SU-DHL-6 (cell line): ENCODE measurements at regions not wholly inside any gene's neighbourhood (a gene's known extent, or its start where the extent isn't known, plus 50 kb on each side); places are given as distances from the start of the nearest gene placed in this dataset.

Source experiments
- H2AFZ ChIP-seq: fragments of 200-600 bp; sonication (generic); 2 replicates; pipeline ENCODE4 v1.6.1; 2014; ENCODE audit warnings: low read depth, mild to moderate bottlenecking, moderate library complexity, mixed read lengths, antibody characterized with exemption, low read length; ENCODE audit not compliant: severe bottlenecking
- H3F3A ChIP-seq: fragments of 200-600 bp; shearing (Covaris generic); 2 replicates; pipeline ENCODE4 v1.6.0; 2016; ENCODE audit warnings: antibody characterized with exemption, mild to moderate bottlenecking; ENCODE audit not compliant: insufficient read depth
- H3K27ac ChIP-seq: fragments of 200-600 bp; sonication (generic); 2 replicates; pipeline ENCODE4 v1.5.1; 2016; ENCODE audit warnings: low read depth, mild to moderate bottlenecking, low read length, moderate library complexity, mixed read lengths
- H3K27me3 ChIP-seq: fragments of 200-600 bp; sonication (generic), shearing (Covaris generic); 2 replicates; pipeline ENCODE4 v1.6.0; 2014; ENCODE audit warnings: mild to moderate bottlenecking, low read length
- H3K36me3 ChIP-seq: fragments of 200-600 bp; sonication (generic); 2 replicates; pipeline ENCODE4 v1.6.1; 2014; ENCODE audit warnings: mild to moderate bottlenecking, low read length, mixed read lengths
- H3K4me2 ChIP-seq: fragments of 300-600, 200-600 bp; shearing (Covaris generic), sonication (generic); 2 replicates; pipeline ENCODE4 v1.6.0; 2014; ENCODE audit warnings: low read length, low read depth, mild to moderate bottlenecking; ENCODE audit not compliant: poor library complexity, severe bottlenecking
- H3K4me3 ChIP-seq: fragments of 200-600 bp; sonication (generic); 2 replicates; pipeline ENCODE4 v1.5.1; 2014; ENCODE audit warnings: antibody characterized with exemption, low read length, mild to moderate bottlenecking, mixed read lengths; ENCODE audit not compliant: insufficient read depth, poor library complexity, severe bottlenecking
- H3K79me2 ChIP-seq: fragments of 200-600 bp; sonication (generic); 2 replicates; pipeline ENCODE4 v1.6.1; 2014; ENCODE audit warnings: mild to moderate bottlenecking, low read length, moderate library complexity; ENCODE audit not compliant: insufficient read depth
- H3K9ac ChIP-seq: fragments of 200-600 bp; sonication (generic); 2 replicates; pipeline ENCODE4 v1.7.0; 2014; ENCODE audit warnings: mild to moderate bottlenecking, low read length
- H3K9me2 ChIP-seq: fragments of 200-600 bp; sonication (generic); replicated peaks from 2 replicates; pipeline ENCODE4 v1.6.1; 2014; ENCODE audit warnings: low read length; ENCODE audit not compliant: insufficient read depth
- H3K9me3 ChIP-seq: fragments of 200-600 bp; sonication (generic); 2 replicates; pipeline ENCODE4 v1.6.1; 2014; ENCODE audit warnings: low read length, mixed read lengths; ENCODE audit not compliant: insufficient read depth
- H4K20me1 ChIP-seq: fragments of 200-600 bp; sonication (generic); 2 replicates; pipeline ENCODE4 v1.6.1; 2014; ENCODE audit warnings: low read depth, mild to moderate bottlenecking, antibody characterized with exemption, low read length, moderate library complexity, mixed read lengths
- EZH2phosphoT487 ChIP-seq: fragments of 200-600 bp; sonication (generic), shearing (Covaris generic); conservative IDR thresholded peaks from 2 replicates; pipeline ENCODE4 v1.6.1; 2018; ENCODE audit warnings: mild to moderate bottlenecking, antibody characterized with exemption, low read length, moderate library complexity, mixed read lengths
- TF ChIP-seq, protein P1 (sequence below): fragments of 200-600 bp; sonication (generic); IDR thresholded peaks from one replicate; pipeline ENCODE4 v1.5.1; 2017; ENCODE audit warnings: antibody characterized with exemption, mild to moderate bottlenecking, low read length, moderate library complexity; ENCODE audit not compliant: insufficient read depth, poor library complexity, severe bottlenecking

DNA sequence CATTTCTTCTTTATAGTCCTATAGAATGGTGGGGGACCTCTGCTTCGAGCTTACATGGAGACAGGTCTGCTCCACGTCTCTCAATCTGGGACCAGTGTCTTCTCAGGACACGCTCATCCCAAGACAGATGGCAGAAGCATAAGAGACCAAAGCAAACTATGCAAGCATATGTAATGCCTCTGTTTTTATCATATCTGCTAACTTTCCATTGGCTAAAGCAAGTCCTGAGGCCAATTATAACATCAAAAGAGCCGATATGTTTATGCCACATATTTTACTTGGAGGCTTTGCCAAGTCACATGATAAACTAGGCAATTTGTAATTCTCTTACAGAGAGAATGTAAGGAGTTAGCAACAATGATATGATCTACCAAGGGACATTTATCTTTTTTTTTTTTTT is 102.6 kb upstream of the NRBF2 start:
- Histone ChIP-seq H3K9ac (no peak overlapping the region), H3K4me3 (no peak overlapping the region), H3K9me2 (no peaks in the 10 kb centered on the region), H3F3A (no peaks in the 10 kb centered on the region), H3K4me2 (no peak overlapping the region), H3K36me3 (no peaks in the 10 kb centered on the region), H3K79me2 (no peaks in the 10 kb centered on the region), H3K9me3 (no peaks in the 10 kb centered on the region), H3K27ac (no peak overlapping the region), H2AFZ (no peak overlapping the region), H3K27me3 (no peaks in the 10 kb centered on the region; the same call in 1 of the 2 replicates), H4K20me1 (no peaks in the 10 kb centered on the region)
- TF ChIP-seq EZH2phosphoT487 = no peak
- TF ChIP-seq, protein P1, sequence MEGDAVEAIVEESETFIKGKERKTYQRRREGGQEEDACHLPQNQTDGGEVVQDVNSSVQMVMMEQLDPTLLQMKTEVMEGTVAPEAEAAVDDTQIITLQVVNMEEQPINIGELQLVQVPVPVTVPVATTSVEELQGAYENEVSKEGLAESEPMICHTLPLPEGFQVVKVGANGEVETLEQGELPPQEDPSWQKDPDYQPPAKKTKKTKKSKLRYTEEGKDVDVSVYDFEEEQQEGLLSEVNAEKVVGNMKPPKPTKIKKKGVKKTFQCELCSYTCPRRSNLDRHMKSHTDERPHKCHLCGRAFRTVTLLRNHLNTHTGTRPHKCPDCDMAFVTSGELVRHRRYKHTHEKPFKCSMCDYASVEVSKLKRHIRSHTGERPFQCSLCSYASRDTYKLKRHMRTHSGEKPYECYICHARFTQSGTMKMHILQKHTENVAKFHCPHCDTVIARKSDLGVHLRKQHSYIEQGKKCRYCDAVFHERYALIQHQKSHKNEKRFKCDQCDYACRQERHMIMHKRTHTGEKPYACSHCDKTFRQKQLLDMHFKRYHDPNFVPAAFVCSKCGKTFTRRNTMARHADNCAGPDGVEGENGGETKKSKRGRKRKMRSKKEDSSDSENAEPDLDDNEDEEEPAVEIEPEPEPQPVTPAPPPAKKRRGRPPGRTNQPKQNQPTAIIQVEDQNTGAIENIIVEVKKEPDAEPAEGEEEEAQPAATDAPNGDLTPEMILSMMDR = no peak

DNA sequence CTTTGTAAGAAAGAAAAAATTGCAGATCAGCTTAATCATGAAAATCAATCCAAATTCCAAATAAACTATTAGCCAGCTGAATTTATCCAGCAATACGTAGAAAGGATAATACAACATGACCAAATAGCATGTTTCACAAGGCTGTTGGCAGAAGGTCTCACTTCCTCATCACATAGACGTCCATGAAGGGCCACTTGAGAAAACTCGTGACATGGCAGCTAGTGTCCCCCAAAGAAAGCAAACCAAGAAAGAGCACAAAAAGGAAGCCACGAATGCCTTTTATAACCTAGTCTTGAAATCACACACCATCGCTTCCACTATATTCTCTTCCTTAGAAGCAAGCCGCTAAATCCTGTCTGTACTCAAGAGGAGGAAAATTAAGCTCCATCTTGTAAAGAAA is 105.6 kb upstream of the NRBF2 start:
- H3K36me3 ChIP-seq = no peaks in the 10 kb centered on the region
- no peak for TF ChIP-seq EZH2phosphoT487
- no peaks in the 10 kb centered on the region for H3F3A ChIP-seq
- no peaks in the 10 kb centered on the region; the same call in 1 of the 2 replicates for H3K27me3 ChIP-seq
- no peak overlapping the region for H3K4me2 ChIP-seq
- no peak overlapping the region for H2AFZ ChIP-seq
- no peak overlapping the region for H3K27ac ChIP-seq
- no peaks in the 10 kb centered on the region for H3K79me2 ChIP-seq
- H3K4me3 ChIP-seq = no peak overlapping the region
- H3K9ac ChIP-seq = no peak overlapping the region
- no peaks in the 10 kb centered on the region for H3K9me3 ChIP-seq
- H3K9me2 ChIP-seq = no peaks in the 10 kb centered on the region
- H4K20me1 ChIP-seq = no peaks in the 10 kb centered on the region

DNA sequence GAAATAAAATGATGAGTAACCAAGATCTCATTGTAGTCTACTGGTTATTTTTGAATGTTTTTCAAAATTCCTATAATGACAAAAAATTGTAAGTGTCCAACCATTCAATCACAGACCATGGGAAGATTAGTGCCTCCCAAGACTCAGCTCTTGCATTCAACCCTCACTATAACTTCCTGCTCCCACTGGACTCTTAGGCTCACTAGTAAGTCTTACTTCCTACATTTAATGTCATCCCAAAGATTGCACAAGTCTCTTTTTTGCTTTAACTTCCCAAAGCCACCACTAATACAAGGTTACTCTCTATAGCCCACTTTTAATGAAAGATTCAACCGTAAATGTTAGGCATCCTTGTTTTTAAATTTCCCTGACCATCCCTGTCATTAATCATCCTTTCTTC is 111.9 kb upstream of the NRBF2 start:
- Histone ChIP-seq H3K27ac (no peak overlapping the region), H4K20me1 (no peaks in the 10 kb centered on the region), H3K36me3 (no peaks in the 10 kb centered on the region), H3K27me3 (no peaks in the 10 kb centered on the region; the same call in 1 of the 2 replicates), H3K4me2 (no peak overlapping the region), H3K79me2 (no peaks in the 10 kb centered on the region), H3K9ac (no peak overlapping the region), H3K4me3 (no peak overlapping the region), H3K9me3 (no peaks in the 10 kb centered on the region), H3K9me2 (no peaks in the 10 kb centered on the region), H3F3A (no peaks in the 10 kb centered on the region), H2AFZ (no peak overlapping the region)
- TF ChIP-seq EZH2phosphoT487 = no peak
- TF ChIP-seq, protein P1 = no peak

DNA sequence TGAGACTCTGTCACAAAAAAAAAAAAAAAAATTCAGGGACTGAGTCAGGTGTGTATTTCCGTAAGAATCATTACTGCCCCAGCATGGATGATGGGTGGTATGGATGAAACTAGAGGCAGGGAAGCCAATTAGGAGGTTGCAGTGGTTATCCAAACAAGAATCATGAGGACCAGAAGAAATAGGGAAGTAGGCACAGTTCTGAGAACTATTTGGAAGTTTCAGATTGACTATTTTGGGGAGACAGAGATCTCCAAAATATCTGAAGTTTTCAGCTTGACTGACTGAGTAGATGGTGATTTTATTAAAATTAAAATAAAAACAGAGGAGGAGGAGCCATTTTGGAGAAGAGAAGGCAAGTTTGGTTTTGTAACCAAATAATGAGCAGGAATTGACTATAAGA is 119.4 kb upstream of the NRBF2 start:
- Histone ChIP-seq H2AFZ (no peak overlapping the region), H3F3A (no peaks in the 10 kb centered on the region), H3K27me3 (no peaks in the 10 kb centered on the region), H3K4me2 (no peak overlapping the region), H3K9me3 (no peaks in the 10 kb centered on the region), H3K9me2 (no peaks in the 10 kb centered on the region), H3K27ac (no peak overlapping the region), H4K20me1 (no peaks in the 10 kb centered on the region), H3K36me3 (no peaks in the 10 kb centered on the region), H3K4me3 (no peak overlapping the region), H3K9ac (no peak overlapping the region), H3K79me2 (no peaks in the 10 kb centered on the region)
- TF ChIP-seq EZH2phosphoT487 = no peak
- TF ChIP-seq, protein P1 = no peak
